GM21447 (cell line): ENCODE measurements at regions not wholly inside any gene's neighbourhood (a gene's known extent, or its start where the extent isn't known, plus 50 kb on each side); places are given as distances from the start of the nearest gene placed in this dataset.
"Not testable (repeated sequence)": the region's sequence is repeated elsewhere in the genome, so short reads cannot be mapped to it uniquely, and the experiment has no call there.

Experiments
- ATAC-seq: cut with Tn5 transposase; IDR thresholded peaks from one replicate; pipeline ENCODE4 v1.9.1; 2021; ENCODE audit not compliant: unreplicated experiment

GRCh38 chr2:209008636-209009287 lies 415.1 kb upstream of the MAP2 start:
- ATAC-seq: no peak

- not testable (repeated sequence) for ATAC-seq
These were observed 405.2 kb upstream of the MAP2 start for GRCh38 chr2:209018633-209019032.

DNA sequence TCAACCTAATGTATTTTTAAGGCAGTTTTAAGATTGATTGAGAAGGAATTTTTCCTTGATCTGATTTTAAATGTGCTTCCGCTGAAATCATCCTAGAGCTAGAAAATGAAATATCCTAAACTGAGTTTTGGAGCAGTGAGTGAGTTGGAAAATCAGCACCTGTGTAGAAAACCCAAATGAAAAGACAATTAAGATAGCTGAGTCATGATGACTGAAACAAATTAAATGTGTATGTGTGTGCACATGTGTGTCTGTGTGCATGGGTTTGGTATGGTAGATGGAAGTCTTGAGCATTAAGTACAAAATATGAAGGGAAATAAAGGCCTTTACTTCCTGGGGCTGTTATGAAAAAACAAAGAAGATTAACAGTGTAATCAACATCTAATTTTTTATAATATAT lies 394.6 kb upstream of the MAP2 start:
- ATAC-seq: no peak

DNA sequence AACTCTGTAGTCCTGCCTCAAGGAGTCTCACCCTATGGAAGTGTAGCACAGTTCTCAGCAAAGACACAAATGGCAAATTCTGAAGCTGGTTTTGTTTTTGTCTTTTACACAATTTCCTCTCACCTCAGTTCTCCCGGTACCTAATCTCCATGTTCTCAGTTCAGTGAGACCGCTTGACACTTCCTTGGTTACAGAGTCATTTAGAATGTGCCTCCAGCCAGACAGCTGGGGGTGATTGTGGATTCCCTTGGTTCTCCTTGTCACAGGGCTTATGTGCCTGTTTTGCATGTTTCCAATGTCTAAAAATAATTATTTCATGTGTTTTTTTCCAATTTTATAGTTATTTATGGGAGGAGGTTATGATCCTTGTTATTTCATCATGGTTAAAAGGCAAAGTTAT lies 379.5 kb upstream of the MAP2 start:
- ATAC-seq: no peak

GRCh38 chr2:209046163-209046562 lies 377.7 kb upstream of the MAP2 start:
- no peak for ATAC-seq

- no peak for ATAC-seq
These were observed 374.2 kb upstream of the MAP2 start for GRCh38 chr2:209049608-209050007.

- ATAC-seq: no peak
These were observed 361.6 kb upstream of the MAP2 start for GRCh38 chr2:209062210-209062609.

- no peak for ATAC-seq
These were observed 353.6 kb upstream of the MAP2 start for GRCh38 chr2:209070262-209070661.

DNA sequence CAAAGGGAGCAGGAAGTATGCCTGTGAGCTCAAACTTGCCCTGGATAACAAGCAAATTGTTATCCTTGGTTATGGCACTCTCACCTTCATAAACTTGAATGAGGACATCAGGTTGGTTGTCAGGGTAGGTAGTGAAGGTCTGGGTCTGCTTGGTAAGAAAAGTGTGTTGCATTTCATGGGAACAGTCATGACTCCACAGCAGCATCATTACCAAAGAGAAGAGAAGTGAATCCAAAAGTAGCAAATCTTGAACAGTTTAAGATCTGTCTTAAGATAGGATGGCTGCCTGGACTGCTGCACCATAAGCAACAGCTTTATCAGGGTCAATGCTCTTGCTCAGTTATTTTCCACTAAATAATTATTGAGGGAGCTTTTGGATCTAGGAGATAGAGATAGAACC lies 350.7 kb upstream of the MAP2 start:
- no peak for ATAC-seq

DNA sequence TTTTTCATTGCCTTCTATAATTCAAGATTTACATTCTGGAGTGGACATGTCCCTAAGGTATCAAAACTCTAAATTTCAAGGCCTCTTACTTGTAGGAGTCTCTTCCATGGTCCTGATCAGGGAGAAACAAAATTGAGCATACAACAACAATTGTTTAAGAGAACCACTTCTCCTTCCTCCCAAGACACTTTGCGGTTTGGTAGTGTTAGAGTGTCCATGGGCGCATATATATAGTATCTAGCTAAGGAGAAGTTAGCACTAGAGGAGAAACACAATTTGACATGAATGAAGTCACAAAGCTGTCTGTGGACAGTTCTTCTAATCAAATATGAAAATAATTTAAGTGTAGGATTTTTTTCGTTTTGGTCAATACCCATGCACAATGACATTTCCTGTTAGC lies 349.1 kb upstream of the MAP2 start:
- ATAC-seq: no peak

- no peak for ATAC-seq
These were observed 347.7 kb upstream of the MAP2 start for GRCh38 chr2:209076151-209076550.

- no peak for ATAC-seq
These were observed 337.1 kb upstream of the MAP2 start for GRCh38 chr2:209086761-209087160.

- no peak for ATAC-seq
These were observed 332.8 kb upstream of the MAP2 start for GRCh38 chr2:209091056-209091455.

DNA sequence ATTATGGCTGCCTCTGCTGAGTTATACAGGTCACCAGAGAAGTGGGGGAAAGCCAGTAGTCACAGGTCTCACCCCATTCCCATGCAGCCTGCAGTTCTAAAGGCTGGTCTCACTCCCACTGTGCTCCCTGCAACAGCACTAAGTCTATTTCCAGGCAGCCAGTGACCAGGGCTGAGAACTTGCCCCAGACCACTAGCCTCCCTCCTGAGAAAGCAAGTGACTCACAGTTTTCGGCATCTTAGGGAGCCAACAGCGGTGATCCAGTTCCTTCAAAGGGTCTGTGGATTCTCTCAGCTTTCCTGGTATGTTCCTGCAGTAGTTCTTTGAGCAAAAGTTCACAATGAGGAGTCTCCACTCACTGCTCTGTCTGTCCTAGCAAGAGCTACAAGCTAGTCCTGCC lies 329.6 kb upstream of the MAP2 start:
- no peak for ATAC-seq

GRCh38 chr2:209095432-209095831 lies 328.4 kb upstream of the MAP2 start:
- ATAC-seq: no peak

GRCh38 chr2:209097168-209097567 lies 326.7 kb upstream of the MAP2 start:
- ATAC-seq: no peak

GRCh38 chr2:209102319-209102718 lies 321.5 kb upstream of the MAP2 start:
- no peak for ATAC-seq

DNA sequence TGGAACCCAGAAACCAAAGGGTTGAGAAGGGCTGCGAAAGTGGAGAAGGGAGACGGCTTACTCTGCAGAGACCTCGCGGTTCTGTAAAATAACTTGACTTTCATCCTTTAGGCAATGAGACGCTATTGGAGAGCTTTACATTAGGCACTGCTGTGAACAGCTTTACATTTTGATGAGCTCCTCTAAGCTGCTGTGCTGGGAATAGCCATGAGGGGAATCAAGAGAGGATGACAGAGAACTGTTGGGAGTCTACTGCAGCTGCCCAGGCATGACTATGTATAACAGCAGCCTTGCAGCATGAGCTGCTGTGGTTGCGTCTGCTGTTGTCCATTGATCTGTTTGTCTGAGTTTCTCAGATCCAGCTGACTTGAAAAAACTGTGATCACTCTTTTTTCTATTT lies 310.8 kb upstream of the MAP2 start:
- ATAC-seq: no peak

- no peak for ATAC-seq
These were observed 309.1 kb upstream of the MAP2 start for GRCh38 chr2:209114588-209115240.

- ATAC-seq: peak; percentile 98
These were observed 302.2 kb upstream of the MAP2 start for GRCh38 chr2:209121691-209122090.

DNA sequence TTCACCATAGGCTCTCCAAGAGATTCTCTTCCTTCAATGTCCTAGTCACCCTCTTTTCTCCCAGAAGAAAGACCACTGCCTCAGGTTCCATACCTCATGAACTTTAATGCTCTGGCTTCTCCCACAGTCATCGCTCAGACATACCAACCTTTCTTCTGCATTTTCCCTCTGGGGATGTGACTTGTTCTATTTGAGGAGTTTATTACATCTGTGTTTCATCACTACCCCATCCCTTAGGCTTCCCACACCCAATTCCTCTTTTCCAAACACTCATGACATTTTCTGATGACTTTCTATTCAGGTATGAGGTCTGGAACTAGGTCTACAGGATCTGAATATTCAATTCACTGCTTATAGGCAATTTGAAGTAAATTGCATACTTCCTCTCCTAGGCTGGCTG lies 298.6 kb upstream of the MAP2 start:
- ATAC-seq: no peak

DNA sequence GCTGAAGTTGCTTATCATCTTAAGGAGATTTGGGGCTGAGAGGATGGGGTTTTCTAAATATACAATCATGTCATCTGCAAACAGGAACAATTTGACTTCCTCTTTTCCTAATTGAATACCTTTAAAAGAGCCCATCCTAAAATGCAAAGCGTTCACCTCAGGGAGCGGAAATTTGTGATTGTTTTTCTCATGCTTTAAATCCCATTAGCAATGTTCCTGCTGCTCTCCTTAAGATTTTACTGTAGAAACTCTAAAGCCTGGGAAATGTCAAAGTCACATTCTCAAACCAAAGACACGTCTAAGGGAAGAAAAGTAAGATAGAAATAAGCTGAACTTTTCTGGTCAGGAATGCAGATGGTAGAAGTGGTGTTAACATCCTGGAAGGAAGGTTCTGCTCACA lies 285.8 kb upstream of the MAP2 start:
- no peak for ATAC-seq

DNA sequence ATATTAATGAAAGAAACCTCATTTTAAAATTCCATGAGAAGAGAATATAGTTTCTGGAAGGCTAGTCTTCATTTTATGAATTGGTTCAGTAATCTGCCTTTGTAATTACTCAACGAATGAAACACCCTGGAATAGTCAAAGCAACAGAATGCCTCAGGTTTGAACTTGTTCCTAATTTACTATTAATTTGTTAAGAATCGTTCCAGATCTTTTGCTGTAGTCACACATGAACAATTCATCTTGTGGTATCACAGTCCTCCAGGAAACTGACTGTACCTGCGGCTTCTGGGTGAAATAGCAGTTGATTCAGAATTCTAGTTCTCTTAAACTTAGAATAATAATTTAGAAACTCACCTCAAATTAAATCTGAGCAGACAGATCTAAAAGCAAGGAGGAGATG lies 282.7 kb upstream of the MAP2 start:
- ATAC-seq: no peak
